ENCODE measurements at regions not wholly inside any gene's neighbourhood (a gene's known extent, or its start where the extent isn't known, plus 50 kb on each side); places are given as distances from the start of the nearest gene placed in this dataset.

DNA sequence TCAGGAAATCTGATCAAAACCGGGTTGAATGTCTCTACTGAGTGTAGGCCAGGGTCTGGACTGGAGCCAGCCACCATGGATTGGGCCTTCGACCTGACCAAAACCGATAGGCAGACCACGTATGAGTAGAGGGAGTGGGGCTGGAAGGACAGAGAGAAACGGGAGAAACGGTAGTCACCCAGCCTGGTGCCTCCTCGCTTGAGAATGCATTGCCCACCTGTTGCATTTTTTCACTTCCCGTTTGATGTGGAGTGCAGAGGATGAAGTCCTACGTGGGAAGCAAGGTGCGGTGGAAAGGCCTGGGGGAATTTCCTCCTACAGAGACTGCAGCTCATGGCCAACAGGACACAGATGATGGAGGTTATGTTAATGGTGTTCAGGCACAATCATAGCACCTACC lies 53.9 kb upstream of the ECI2 start:
- DNase-seq (ENCODE audit: low read depth) = no peak

DNA sequence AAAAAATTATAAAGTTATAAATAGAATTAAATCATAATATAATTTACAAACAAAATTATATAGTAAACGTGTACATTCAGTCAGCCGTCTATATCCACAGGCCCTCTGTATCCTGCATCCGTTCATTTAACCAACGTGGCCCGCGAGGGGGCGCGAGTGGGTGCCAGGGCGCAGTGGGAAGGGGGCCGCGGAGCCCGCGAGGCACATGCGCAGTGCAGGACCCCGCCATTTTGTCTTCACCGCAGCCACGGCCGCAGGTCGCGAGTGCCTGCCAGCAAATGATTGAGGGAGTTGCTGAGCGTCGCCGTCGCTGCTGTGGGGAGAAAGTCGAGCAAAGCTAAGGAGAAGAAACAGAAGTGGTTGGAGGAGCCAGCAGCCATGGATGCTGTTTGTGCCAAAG lies 53.4 kb upstream of the ECI2 start:
- no peak for DNase-seq (ENCODE audit: low read depth)

- no peak for DNase-seq (ENCODE audit: low read depth)
Observed at GRCh38 chr6:4187480-4187879, 52.1 kb upstream of the ECI2 start.

DNA sequence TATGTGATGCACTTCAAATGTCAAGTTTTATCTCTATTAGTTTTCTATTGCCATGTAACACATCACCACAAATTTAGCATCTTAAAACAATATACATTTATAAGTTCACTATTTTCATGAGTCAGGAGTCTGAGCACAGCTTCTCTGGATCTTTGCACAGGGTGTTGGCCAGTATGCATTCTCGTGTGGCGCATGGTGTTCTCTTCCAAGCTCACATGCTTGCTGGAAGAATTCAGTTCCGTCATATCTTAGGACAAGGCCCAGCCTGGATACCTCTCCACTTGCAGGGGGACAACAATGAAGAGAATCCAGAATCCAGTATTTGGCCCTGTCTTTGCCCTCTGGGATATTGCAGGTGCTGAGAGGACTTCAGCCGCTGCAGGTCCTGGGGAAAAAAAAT lies 51.0 kb upstream of the ECI2 start:
- no peak for DNase-seq (ENCODE audit: low read depth)

GRCh38 chr6:4185846-4186245 lies 50.5 kb upstream of the ECI2 start:
- no peak for DNase-seq (ENCODE audit: low read depth)

- DNase-seq (ENCODE audit: low read depth) = no peak
Observed at GRCh38 chr6:4185419-4185818, 50.0 kb upstream of the ECI2 start.
